ENCODE measurements at regions not wholly inside any gene's neighbourhood (a gene's known extent, or its start where the extent isn't known, plus 50 kb on each side); places are given as distances from the start of the nearest gene placed in this dataset.

DNA sequence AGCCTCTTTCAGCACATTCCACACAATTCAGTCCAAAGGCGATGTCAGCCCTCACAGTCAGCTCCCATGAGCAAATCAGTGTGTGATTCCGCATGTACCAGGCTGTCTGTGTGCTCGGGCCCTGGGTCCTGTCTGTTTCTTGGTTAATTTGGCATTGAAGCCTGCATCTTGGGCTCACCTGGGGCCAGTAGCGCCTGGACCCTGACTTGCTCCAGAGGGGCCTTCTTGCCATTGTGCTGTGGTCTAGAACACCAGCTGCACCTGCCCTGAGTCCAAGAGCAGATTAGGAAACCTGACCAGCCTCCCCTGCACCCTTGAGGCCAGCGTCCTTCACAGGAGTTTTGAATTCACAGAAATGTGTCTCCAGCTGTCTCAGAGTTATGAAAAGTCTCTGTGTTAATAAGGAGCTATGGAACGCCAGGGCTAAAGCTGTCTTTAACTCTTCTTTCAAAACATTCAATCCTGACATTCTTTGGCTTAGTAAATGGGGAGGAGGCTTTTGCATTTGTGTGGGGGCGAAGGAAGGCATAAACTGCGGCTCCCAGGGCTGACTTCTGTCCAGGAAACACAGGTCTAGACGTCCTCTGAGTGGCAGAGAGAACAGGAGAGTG lies 102.2 kb downstream of the ARF6 start:
- H3K4me1 ChIP-seq: peaks cover 13% of the 10 kb centered on the region
- intact Hi-C loops (cut with DNase I): no loop called here
- no peaks in the 10 kb centered on the region for H3K9me3 ChIP-seq
- ATAC-seq (no peak), DNase-seq (no peak)
- no peaks in the 10 kb centered on the region for H3K36me3 ChIP-seq (replicated peaks in 1 of 2; ENCODE audit: insufficient read depth in 1 of 2, low read depth in 2 of 2)
- 79 to 84% methylated on average over 9 of the region's 9 CpGs for WGBS, 2 donors
- no peaks in the 10 kb centered on the region for H3K27me3 ChIP-seq
- TF ChIP-seq, protein P1, sequence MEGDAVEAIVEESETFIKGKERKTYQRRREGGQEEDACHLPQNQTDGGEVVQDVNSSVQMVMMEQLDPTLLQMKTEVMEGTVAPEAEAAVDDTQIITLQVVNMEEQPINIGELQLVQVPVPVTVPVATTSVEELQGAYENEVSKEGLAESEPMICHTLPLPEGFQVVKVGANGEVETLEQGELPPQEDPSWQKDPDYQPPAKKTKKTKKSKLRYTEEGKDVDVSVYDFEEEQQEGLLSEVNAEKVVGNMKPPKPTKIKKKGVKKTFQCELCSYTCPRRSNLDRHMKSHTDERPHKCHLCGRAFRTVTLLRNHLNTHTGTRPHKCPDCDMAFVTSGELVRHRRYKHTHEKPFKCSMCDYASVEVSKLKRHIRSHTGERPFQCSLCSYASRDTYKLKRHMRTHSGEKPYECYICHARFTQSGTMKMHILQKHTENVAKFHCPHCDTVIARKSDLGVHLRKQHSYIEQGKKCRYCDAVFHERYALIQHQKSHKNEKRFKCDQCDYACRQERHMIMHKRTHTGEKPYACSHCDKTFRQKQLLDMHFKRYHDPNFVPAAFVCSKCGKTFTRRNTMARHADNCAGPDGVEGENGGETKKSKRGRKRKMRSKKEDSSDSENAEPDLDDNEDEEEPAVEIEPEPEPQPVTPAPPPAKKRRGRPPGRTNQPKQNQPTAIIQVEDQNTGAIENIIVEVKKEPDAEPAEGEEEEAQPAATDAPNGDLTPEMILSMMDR (IDR thresholded peaks at IDR 0.05): no peak
- TF ChIP-seq POLR2A (IDR thresholded peaks at IDR 0.05): no peak
- H3K27ac ChIP-seq: no peak overlapping the region
- H3K4me3 ChIP-seq: no peak overlapping the region

GRCh38 chr14:49997991-49998390 lies 105.1 kb downstream of the ARF6 start:
- DNase-seq (no peak), ATAC-seq (no peak)
- Histone ChIP-seq H3K27me3 (no peaks in the 10 kb centered on the region), H3K9me3 (no peaks in the 10 kb centered on the region), H3K36me3 (replicated peaks in 1 of 2; ENCODE audit: insufficient read depth in 1 of 2, low read depth in 2 of 2) (no peaks in the 10 kb centered on the region), H3K4me1 (peaks cover 37% of the 10 kb centered on the region), H3K27ac (no peak overlapping the region), H3K4me3 (no peak overlapping the region)
- intact Hi-C loops (cut with DNase I): no loop called here
- 90 to 92% methylated on average over 3 to 4 of the region's 4 CpGs for WGBS, 2 donors
- TF ChIP-seq, protein P1 (IDR thresholded peaks at IDR 0.05): no peak
- TF ChIP-seq POLR2A (IDR thresholded peaks at IDR 0.05): no peak

- TF ChIP-seq, protein P1 (IDR thresholded peaks at IDR 0.05): no peak
- TF ChIP-seq POLR2A (IDR thresholded peaks at IDR 0.05): peak in 2 of 3 donors; percentile 42 to 55
- WGBS, 2 donors: 31 to 44% methylated on average over 5 of the region's 5 CpGs
- Histone ChIP-seq H3K36me3 (replicated peaks in 1 of 2; ENCODE audit: insufficient read depth in 1 of 2, low read depth in 2 of 2) (no peaks in the 10 kb centered on the region), H3K27ac (peak overlapping the region in 3 of 4 donors; percentile 83 to 89 (median 87)), H3K27me3 (no peaks in the 10 kb centered on the region), H3K9me3 (no peaks in the 10 kb centered on the region), H3K4me3 (no peak overlapping the region), H3K4me1 (peaks cover 50% of the 10 kb centered on the region)
- ATAC-seq (peak; percentile 41), DNase-seq (peak; percentile 54 to 87 (median 68))
- intact Hi-C loops (cut with DNase I): no loop called here
Measured at GRCh38 chr14:49999146-49999761, 106.4 kb downstream of the ARF6 start.

DNA sequence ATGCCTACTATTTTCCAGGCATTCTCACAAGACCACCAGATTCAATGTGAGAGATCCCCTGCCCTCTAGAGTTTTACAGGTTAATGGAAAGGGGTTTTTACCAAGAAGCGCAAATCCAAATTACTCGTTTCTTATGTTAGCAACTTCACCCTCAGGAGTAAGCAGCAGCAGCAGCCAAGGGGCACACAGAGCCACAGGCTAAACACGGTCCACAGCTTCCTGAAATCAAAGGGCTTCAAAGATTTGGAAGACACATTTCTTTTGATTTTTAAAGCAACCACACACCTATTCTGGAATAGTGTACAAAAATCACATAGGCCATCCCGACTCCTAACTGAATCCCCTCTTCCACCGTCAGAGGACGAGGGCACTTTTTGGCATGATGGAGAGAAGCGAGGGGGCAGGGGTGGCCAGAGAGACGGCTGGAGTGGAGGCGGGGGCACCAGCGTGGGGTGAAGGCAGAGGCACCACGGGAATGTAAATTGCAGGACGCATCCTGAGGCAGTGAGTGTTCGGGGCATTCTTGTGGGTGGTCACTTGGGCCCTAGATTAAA lies 107.0 kb downstream of the ARF6 start:
- no peaks in the 10 kb centered on the region for H3K9me3 ChIP-seq
- TF ChIP-seq POLR2A (IDR thresholded peaks at IDR 0.05): no peak
- TF ChIP-seq, protein P1 (IDR thresholded peaks at IDR 0.05): no peak
- 75 to 77% methylated on average over 13 of the region's 13 CpGs for WGBS, 2 donors
- H3K27me3 ChIP-seq: no peaks in the 10 kb centered on the region
- ATAC-seq (no peak), DNase-seq (no peak)
- intact Hi-C loops (cut with DNase I): no loop called here
- no peaks in the 10 kb centered on the region for H3K36me3 ChIP-seq (replicated peaks in 1 of 2; ENCODE audit: insufficient read depth in 1 of 2, low read depth in 2 of 2)
- H3K27ac ChIP-seq: peak overlapping the region in 3 of 4 donors; percentile 83 to 89 (median 87)
- H3K4me1 ChIP-seq: peaks cover 52% of the 10 kb centered on the region
- no peak overlapping the region for H3K4me3 ChIP-seq

Measured in body of pancreas (tissue), 4 donors.